Superior temporal gyrus (tissue), 1 donor: ENCODE measurements at regions not wholly inside any gene's neighbourhood (a gene's known extent, or its start where the extent isn't known, plus 50 kb on each side); places are given as distances from the start of the nearest gene placed in this dataset.

Experiments
- DNase-seq: peaks from one replicate; pipeline ENCODE4 v3.0.0-alpha.2; 2016; ENCODE audit errors: extremely low spot score

GRCh38 chr13:111476197-111476596 is 155.8 kb downstream of the TEX29 start:
- no peak for DNase-seq

- no peak for DNase-seq
These were observed 159.0 kb downstream of the TEX29 start for GRCh38 chr13:111479412-111479811.

- DNase-seq = no peak
These were observed 160.1 kb downstream of the TEX29 start for GRCh38 chr13:111480503-111480902.

GRCh38 chr13:111480976-111481375 is 160.5 kb downstream of the TEX29 start:
- no peak for DNase-seq

GRCh38 chr13:111482126-111482525 is 161.7 kb downstream of the TEX29 start:
- no peak for DNase-seq

- no peak for DNase-seq
These were observed 162.6 kb downstream of the TEX29 start for GRCh38 chr13:111482806-111483620.

- no peak for DNase-seq
These were observed 163.2 kb downstream of the TEX29 start for GRCh38 chr13:111483621-111483987.

GRCh38 chr13:111484141-111484925 is 163.9 kb downstream of the TEX29 start:
- DNase-seq = no peak

GRCh38 chr13:111484959-111485358 is 164.5 kb downstream of the TEX29 start:
- DNase-seq = no peak

GRCh38 chr13:111485491-111486250 is 165.2 kb downstream of the TEX29 start:
- DNase-seq = no peak

- DNase-seq = no peak
These were observed 165.9 kb downstream of the TEX29 start for GRCh38 chr13:111486331-111486730.

GRCh38 chr13:111486801-111487200 is 166.4 kb downstream of the TEX29 start:
- DNase-seq = no peak

- no peak for DNase-seq
These were observed 168.2 kb downstream of the TEX29 start for GRCh38 chr13:111488486-111489132.

- DNase-seq = no peak
These were observed 168.9 kb downstream of the TEX29 start for GRCh38 chr13:111489301-111489700.

- DNase-seq = no peak
These were observed 170.2 kb downstream of the TEX29 start for GRCh38 chr13:111490611-111491010.

GRCh38 chr13:111491021-111491420 is 170.6 kb downstream of the TEX29 start:
- DNase-seq = no peak

- no peak for DNase-seq
These were observed 171.2 kb downstream of the TEX29 start for GRCh38 chr13:111491659-111492058.

- no peak for DNase-seq
These were observed 172.0 kb downstream of the TEX29 start for GRCh38 chr13:111492341-111492950.

GRCh38 chr13:111492958-111493357 is 172.5 kb downstream of the TEX29 start:
- no peak for DNase-seq

GRCh38 chr13:111493468-111493867 is 173.0 kb downstream of the TEX29 start:
- no peak for DNase-seq

GRCh38 chr13:111494641-111495040 is 174.2 kb downstream of the TEX29 start:
- no peak for DNase-seq
